Mesodermal cell (in vitro differentiated cells): ENCODE measurements at regions not wholly inside any gene's neighbourhood (a gene's known extent, or its start where the extent isn't known, plus 50 kb on each side); places are given as distances from the start of the nearest gene placed in this dataset.

ENCODE experiments used
- H3K27ac ChIP-seq: 2 replicates; pipeline ENCODE4 v1.7.0; 2013; ENCODE audit warnings: mild to moderate bottlenecking, low read depth, low read length, moderate library complexity; ENCODE audit not compliant: severe bottlenecking
- H3K36me3 ChIP-seq: 2 replicates; pipeline ENCODE4 v1.7.1; 2013; ENCODE audit warnings: mild to moderate bottlenecking, low read length, moderate library complexity; ENCODE audit not compliant: control insufficient read depth, insufficient read depth
- H3K4me1 ChIP-seq: one replicate; pipeline ENCODE4 v1.7.1; 2013; ENCODE audit warnings: mild to moderate bottlenecking, low read length; ENCODE audit not compliant: insufficient read depth, control insufficient read depth, poor library complexity, severe bottlenecking
- H3K4me3 ChIP-seq: 2 replicates; pipeline ENCODE4 v1.7.0; 2013; ENCODE audit warnings: low read length, control low read depth, mild to moderate bottlenecking; ENCODE audit not compliant: insufficient read depth, poor library complexity, severe bottlenecking; ENCODE audit errors: extremely low read depth
- H3K9me3 ChIP-seq: 2 replicates; pipeline ENCODE4 v1.7.1; 2013; ENCODE audit warnings: mild to moderate bottlenecking, low read length, moderate library complexity; ENCODE audit not compliant: control insufficient read depth
- WGBS, 2 experiments: methylation state at CpG; one replicate each; pipeline ENCODE4 v1.1.5; 2013; ENCODE audit warnings: missing lambda C conversion rate in 2 of 2; ENCODE audit not compliant: insufficient coverage in 2 of 2; 5-methylcytosine and 5-hydroxymethylcytosine counted together

- WGBS, 2 experiments, result no CpG with 5 or more reads among the region's 2 CpGs
- Histone ChIP-seq H3K27ac (no peak overlapping the region), H3K36me3 (no peaks in the 10 kb centered on the region), H3K4me1 (no peaks in the 10 kb centered on the region), H3K4me3 (no peak overlapping the region), H3K9me3 (no peaks in the 10 kb centered on the region)
Observed at GRCh38 chr3:178457511-178457910, 78.7 kb upstream of the KCNMB2 start.

DNA sequence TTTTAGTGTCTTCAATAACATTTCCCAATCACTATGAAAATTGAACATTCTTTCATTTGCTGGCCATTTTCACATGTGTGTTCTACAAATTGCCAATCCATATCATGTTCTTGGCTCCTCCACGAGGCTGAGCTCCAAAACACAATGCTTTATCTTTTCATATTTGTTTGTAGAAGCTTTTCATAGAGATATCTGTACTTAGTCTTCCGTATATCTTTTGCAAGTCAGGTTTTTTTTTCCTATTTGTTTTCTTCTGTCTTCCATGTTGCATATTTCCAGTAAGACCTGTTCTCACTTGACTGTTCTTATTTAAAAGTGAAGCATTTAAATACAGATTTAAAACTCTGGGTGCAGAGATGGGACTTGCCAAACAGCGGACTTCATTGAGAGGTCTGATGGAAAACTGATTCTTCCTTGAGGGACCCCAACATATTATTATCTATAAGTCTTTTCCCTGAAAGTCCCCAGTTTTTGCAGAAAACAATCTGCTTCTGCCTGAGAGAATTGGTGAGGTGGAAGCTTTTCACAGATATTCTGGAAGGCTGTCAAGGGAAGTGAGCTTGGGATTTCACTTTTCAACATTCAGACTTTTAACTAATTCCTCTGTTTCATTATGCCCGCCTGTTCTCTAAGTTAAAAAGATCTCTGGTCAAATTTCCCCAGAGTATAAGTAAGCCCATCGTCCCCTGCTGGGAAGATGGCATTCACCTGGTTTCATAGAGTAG lies 77.8 kb upstream of the KCNMB2 start:
- H3K4me3 ChIP-seq, result no peak overlapping the region
- H3K4me1 ChIP-seq, result no peaks in the 10 kb centered on the region
- H3K36me3 ChIP-seq, result no peaks in the 10 kb centered on the region
- no peaks in the 10 kb centered on the region for H3K9me3 ChIP-seq
- no peak overlapping the region for H3K27ac ChIP-seq
- WGBS, 2 experiments, result no CpG with 5 or more reads among the region's 5 CpGs

DNA sequence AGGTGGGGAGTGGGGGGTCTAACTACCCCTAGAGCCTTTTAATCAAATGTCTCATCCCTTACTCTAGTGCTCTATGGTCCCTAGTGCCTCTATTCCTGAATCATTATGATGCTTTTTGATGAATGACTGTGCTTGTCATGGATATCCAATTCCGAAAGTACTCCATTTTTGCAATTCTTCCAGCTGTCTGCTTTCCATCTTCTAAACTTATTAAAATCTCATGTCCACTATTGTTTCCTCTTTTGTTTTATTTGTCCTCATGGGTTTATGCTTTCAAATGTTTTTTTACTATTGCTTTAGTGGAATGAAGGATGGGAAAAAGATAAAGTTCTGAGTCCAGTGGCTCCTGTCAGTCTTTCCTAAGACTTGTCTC lies 77.2 kb upstream of the KCNMB2 start:
- WGBS, 2 experiments, result no CpG with 5 or more reads among the region's 1 CpG
- Histone ChIP-seq H3K4me3 (no peak overlapping the region), H3K4me1 (no peaks in the 10 kb centered on the region), H3K36me3 (no peaks in the 10 kb centered on the region), H3K9me3 (no peaks in the 10 kb centered on the region), H3K27ac (no peak overlapping the region)

- Histone ChIP-seq H3K36me3 (no peaks in the 10 kb centered on the region), H3K4me1 (no peaks in the 10 kb centered on the region), H3K4me3 (no peak overlapping the region), H3K9me3 (no peaks in the 10 kb centered on the region), H3K27ac (no peak overlapping the region)
- WGBS, 2 experiments, result no CpG with 5 or more reads among the region's 2 CpGs
Observed at GRCh38 chr3:178465260-178466180, 70.7 kb upstream of the KCNMB2 start.

- H3K36me3 ChIP-seq, result no peaks in the 10 kb centered on the region
- peaks cover 5% of the 10 kb centered on the region for H3K4me1 ChIP-seq
- H3K27ac ChIP-seq, result no peak overlapping the region
- no peaks in the 10 kb centered on the region for H3K9me3 ChIP-seq
- H3K4me3 ChIP-seq, result no peak overlapping the region
Observed at GRCh38 chr3:178472941-178473340, 63.3 kb upstream of the KCNMB2 start.

- no peak overlapping the region for H3K4me3 ChIP-seq
- WGBS, 2 experiments, result 71 to 80% methylated on average over 1 to 2 of the region's 4 CpGs
- H3K36me3 ChIP-seq, result no peaks in the 10 kb centered on the region
- H3K4me1 ChIP-seq, result peaks cover 5% of the 10 kb centered on the region
- no peaks in the 10 kb centered on the region for H3K9me3 ChIP-seq
- peak overlapping the region; percentile 11 for H3K27ac ChIP-seq
Observed at GRCh38 chr3:178474526-178474925, 61.7 kb upstream of the KCNMB2 start.

GRCh38 chr3:178475062-178475461 lies 61.2 kb upstream of the KCNMB2 start:
- no peak overlapping the region for H3K4me3 ChIP-seq
- no peak overlapping the region for H3K27ac ChIP-seq
- H3K4me1 ChIP-seq, result peaks cover 5% of the 10 kb centered on the region
- H3K36me3 ChIP-seq, result no peaks in the 10 kb centered on the region
- no peaks in the 10 kb centered on the region for H3K9me3 ChIP-seq
- 80 to 95% methylated on average over 1 to 2 of the region's 3 CpGs for WGBS, 2 experiments

GRCh38 chr3:178476886-178477285 lies 59.4 kb upstream of the KCNMB2 start:
- Histone ChIP-seq H3K27ac (no peak overlapping the region), H3K4me1 (peaks cover 5% of the 10 kb centered on the region), H3K9me3 (no peaks in the 10 kb centered on the region), H3K36me3 (no peaks in the 10 kb centered on the region), H3K4me3 (no peak overlapping the region)
- 75 to 80% methylated on average over 1 of the region's 2 CpGs for WGBS, 2 experiments

DNA sequence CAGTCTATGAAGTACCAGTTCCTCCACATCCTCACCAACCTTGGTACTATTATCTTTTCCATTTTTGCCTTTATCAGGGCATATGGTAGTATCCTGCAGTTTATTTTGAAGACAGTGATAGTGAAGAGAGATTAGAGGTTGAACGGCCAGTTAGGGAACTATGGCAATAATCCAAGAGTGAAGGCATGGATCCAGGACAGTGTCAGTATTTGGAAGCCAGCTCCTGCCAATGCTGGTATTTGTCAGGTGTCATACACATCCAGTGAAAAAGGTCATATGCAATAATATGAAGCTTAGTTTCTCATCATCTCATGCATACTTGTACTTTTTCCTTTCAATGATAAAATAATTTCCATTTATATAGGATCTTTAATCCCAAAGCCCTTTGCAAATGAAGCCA lies 56.8 kb upstream of the KCNMB2 start:
- H3K9me3 ChIP-seq, result no peaks in the 10 kb centered on the region
- H3K36me3 ChIP-seq, result no peaks in the 10 kb centered on the region
- peaks cover 2% of the 10 kb centered on the region for H3K4me1 ChIP-seq
- no peak overlapping the region for H3K27ac ChIP-seq
- H3K4me3 ChIP-seq, result no peak overlapping the region
- WGBS, 2 experiments, result 71 to 88% methylated on average over 1 of the region's 1 CpG

GRCh38 chr3:178479860-178480259 lies 56.4 kb upstream of the KCNMB2 start:
- Histone ChIP-seq H3K4me3 (no peak overlapping the region), H3K4me1 (no peaks in the 10 kb centered on the region), H3K27ac (no peak overlapping the region), H3K36me3 (no peaks in the 10 kb centered on the region), H3K9me3 (no peaks in the 10 kb centered on the region)
- 66 to 71% methylated on average over 2 to 3 of the region's 4 CpGs for WGBS, 2 experiments

DNA sequence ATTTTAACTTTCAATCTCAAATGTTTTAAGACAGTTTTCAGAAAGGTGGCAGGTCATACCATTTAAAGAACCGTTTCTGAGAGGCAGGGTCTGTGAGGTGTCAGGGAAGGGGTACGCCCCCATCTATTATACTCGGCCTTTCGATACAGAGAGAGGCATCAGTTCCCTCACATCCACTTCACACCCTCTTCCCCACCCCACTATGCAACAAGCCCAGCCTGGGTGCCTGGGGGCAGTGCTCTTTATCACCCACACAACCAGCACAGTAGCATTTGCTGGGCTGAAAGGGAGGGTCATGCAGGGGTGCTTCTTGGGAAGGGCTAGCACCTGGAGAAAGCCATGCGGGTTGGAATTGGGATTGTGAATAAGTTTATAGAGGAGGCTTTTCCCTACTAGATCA lies 56.0 kb upstream of the KCNMB2 start:
- H3K4me1 ChIP-seq, result no peaks in the 10 kb centered on the region
- 88 to 91% methylated on average over 1 to 4 of the region's 5 CpGs for WGBS, 2 experiments
- H3K36me3 ChIP-seq, result no peaks in the 10 kb centered on the region
- H3K4me3 ChIP-seq, result no peak overlapping the region
- no peak overlapping the region for H3K27ac ChIP-seq
- no peaks in the 10 kb centered on the region for H3K9me3 ChIP-seq
